ENCODE measurements at regions not wholly inside any gene's neighbourhood (a gene's known extent, or its start where the extent isn't known, plus 50 kb on each side); places are given as distances from the start of the nearest gene placed in this dataset.

- TF ChIP-seq REST (IDR thresholded peaks at IDR 0.05; ENCODE audit: insufficient read depth in 1 of 2, low read depth in 2 of 2, low read length in 2 of 2) = no peak
Measured at GRCh38 chr7:67918158-67918557, 921.5 kb downstream of the TYW1 start.

- TF ChIP-seq TAF1 (IDR thresholded peaks at IDR 0.05; ENCODE audit: borderline replicate concordance, insufficient read depth, low read length) (no peak), FOXP2 (optimal IDR thresholded peaks at IDR 0.05; ENCODE audit: borderline replicate concordance, extremely low read depth, extremely low read length, insufficient read depth) (no peak), POLR2AphosphoS5 (IDR thresholded peaks at IDR 0.05; ENCODE audit: low read depth, low read length) (no peak)
Measured at GRCh38 chr7:67923286-67923685, 926.7 kb downstream of the TYW1 start.

GRCh38 chr7:67928141-67928540, 931.5 kb downstream of the TYW1 start:
- TF ChIP-seq SIN3A (IDR thresholded peaks at IDR 0.05; ENCODE audit: borderline replicate concordance, insufficient read depth, low read length) = no peak
- no peak for TF ChIP-seq POLR2AphosphoS5 (IDR thresholded peaks at IDR 0.05; ENCODE audit: low read depth, low read length)
- TF ChIP-seq TAF1 (IDR thresholded peaks at IDR 0.05; ENCODE audit: borderline replicate concordance, insufficient read depth, low read length) = no peak
- TF ChIP-seq REST (IDR thresholded peaks at IDR 0.05; ENCODE audit: insufficient read depth in 1 of 2, low read depth in 2 of 2, low read length in 2 of 2) = no peak
- no peak for TF ChIP-seq FOXP2 (optimal IDR thresholded peaks at IDR 0.05; ENCODE audit: borderline replicate concordance, extremely low read depth, extremely low read length, insufficient read depth)

- TF ChIP-seq FOXP2 (optimal IDR thresholded peaks at IDR 0.05; ENCODE audit: borderline replicate concordance, extremely low read depth, extremely low read length, insufficient read depth) (no peak), TAF1 (IDR thresholded peaks at IDR 0.05; ENCODE audit: borderline replicate concordance, insufficient read depth, low read length) (no peak), REST (IDR thresholded peaks at IDR 0.05; ENCODE audit: insufficient read depth in 1 of 2, low read depth in 2 of 2, low read length in 2 of 2) (no peak), POLR2AphosphoS5 (IDR thresholded peaks at IDR 0.05; ENCODE audit: low read depth, low read length) (no peak), SIN3A (IDR thresholded peaks at IDR 0.05; ENCODE audit: borderline replicate concordance, insufficient read depth, low read length) (no peak)
Measured at GRCh38 chr7:67940400-67940799, 943.8 kb downstream of the TYW1 start.

GRCh38 chr7:67947191-67947590, 950.6 kb downstream of the TYW1 start:
- no peak for TF ChIP-seq TAF1 (IDR thresholded peaks at IDR 0.05; ENCODE audit: borderline replicate concordance, insufficient read depth, low read length)
- no peak for TF ChIP-seq SIN3A (IDR thresholded peaks at IDR 0.05; ENCODE audit: borderline replicate concordance, insufficient read depth, low read length)
- no peak for TF ChIP-seq POLR2AphosphoS5 (IDR thresholded peaks at IDR 0.05; ENCODE audit: low read depth, low read length)
- TF ChIP-seq REST (IDR thresholded peaks at IDR 0.05; ENCODE audit: insufficient read depth in 1 of 2, low read depth in 2 of 2, low read length in 2 of 2) = no peak
- TF ChIP-seq FOXP2 (optimal IDR thresholded peaks at IDR 0.05; ENCODE audit: borderline replicate concordance, extremely low read depth, extremely low read length, insufficient read depth) = no peak

Measured in PFSK-1 (cell line).